GM18867 (cell line): ENCODE measurements at regions not wholly inside any gene's neighbourhood (a gene's known extent, or its start where the extent isn't known, plus 50 kb on each side); places are given as distances from the start of the nearest gene placed in this dataset.

Experiments used
- ATAC-seq: cut with Tn5 transposase; IDR thresholded peaks from one replicate; pipeline ENCODE4 v1.9.1; 2021; ENCODE audit warnings: mild to moderate bottlenecking, moderate library complexity; ENCODE audit not compliant: unreplicated experiment

- no peak for ATAC-seq
Observed at GRCh38 chr6:21459641-21460040, 133.9 kb upstream of the SOX4 start.

- ATAC-seq: no peak
Observed at GRCh38 chr6:21461844-21462518, 131.6 kb upstream of the SOX4 start.

DNA sequence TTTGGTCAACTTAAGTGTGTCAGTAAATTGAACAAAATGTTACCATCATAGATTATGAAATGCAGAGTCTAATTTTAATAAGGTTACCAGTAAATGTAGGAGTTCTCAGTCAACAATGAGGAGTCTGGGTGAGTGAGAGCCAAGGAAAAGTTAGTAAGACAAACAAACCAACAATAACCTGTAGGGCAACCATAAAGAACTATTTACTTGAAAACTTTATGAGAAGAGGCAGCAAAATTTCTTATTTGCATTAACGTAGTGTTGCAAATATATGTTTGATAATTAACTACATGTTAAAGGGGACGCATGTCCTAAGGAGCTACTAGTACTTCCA, 131.1 kb upstream of the SOX4 start:
- ATAC-seq: no peak

DNA sequence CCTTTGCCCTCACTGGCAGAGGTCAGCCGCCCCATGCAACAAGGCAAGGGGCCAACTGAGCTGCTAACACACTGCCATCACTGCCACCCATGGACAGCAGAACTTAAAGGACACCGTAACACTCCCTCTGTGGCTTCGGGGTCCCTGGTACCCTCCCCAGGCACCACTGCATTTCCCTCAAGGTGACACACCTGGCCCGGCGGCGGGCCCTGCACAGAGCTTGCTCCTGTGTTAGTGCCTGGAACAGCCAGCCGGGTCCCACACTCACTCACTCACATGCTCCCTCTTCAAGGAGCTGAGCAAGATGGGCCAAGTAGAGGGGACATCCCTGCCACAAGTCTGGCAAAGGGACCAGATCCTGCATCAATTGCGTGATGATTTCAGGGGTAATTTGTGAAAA, 126.5 kb upstream of the SOX4 start:
- no peak for ATAC-seq

DNA sequence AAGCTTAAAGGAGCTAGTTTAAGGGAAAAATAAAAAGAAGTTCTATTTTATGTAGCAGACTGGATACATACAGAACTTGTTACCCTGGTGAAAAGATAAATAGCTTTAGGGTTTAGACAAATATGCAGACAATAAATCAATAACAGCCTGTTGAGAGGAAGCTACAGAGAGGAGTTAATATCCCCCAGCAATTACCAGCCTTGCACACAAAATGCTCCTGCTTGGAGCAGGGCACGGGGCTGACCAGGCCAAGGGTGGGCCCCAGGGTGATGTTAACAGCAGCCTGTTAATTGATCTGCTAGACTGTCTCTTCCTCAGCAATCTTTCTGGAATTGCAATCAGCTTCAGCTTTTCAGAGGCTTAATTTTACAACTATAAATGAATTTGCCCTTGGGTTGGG, 125.1 kb upstream of the SOX4 start:
- no peak for ATAC-seq

GRCh38 chr6:21469213-21469612, 124.3 kb upstream of the SOX4 start:
- no peak for ATAC-seq

DNA sequence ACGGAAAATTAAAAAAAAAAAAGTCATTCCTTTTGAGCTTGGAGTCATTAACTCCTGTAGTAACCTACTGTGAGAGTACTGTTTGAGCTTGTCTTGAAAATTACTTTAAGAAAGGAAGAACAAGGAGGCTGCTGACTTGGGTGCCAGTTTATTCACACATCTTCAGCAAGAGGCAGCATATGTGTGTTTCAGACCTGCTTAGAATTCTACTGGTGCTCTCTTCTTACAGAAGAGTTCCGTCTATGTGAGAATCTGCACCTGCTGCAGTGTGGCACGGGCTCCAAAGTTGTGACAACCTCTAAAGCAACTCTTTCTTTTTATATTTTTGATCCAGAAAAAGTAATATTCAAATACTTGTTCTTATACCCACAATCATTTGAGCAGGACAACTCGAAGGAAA, 117.4 kb upstream of the SOX4 start:
- ATAC-seq: no peak

DNA sequence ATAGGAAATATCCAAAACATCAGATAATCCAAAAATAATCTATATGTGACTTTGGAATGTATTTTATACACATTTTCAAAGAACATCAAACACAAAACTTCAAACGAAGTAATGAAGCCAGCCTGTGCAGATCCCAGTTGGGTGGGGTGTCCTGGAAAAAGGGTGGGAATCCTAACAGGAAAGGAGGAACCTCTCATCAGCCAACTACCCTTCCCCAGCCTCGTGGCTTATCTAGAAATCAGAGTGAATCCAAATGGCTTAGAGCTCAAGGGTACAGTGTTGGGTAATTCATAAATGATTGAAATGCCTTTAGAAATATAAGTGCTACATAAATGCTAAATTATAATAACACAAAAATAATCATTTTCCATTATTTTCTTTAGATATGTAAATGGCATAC, 115.1 kb upstream of the SOX4 start:
- no peak for ATAC-seq

- no peak for ATAC-seq
Observed at GRCh38 chr6:21478883-21479539, 114.5 kb upstream of the SOX4 start.

GRCh38 chr6:21486115-21486514, 107.4 kb upstream of the SOX4 start:
- ATAC-seq: no peak

- no peak for ATAC-seq
Observed at GRCh38 chr6:21489826-21490225, 103.7 kb upstream of the SOX4 start.

DNA sequence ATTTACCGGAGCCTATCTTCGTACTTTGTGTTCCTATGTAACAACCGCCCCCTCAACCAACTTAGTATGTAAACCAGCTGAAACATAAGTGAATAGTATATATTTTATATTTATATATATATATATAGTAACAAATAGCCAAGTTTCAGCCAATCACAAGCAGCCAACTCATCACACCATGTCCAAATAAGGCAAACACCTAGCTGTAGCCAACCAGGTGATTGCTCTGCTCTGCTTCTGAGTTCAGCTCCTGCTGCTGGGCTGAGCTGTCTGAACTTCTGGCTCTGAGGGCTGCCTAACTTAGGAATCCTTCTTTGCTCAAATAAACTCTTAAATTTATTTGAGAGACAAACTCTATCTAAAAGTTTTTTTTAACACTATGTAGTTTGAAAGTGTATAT, 101.6 kb upstream of the SOX4 start:
- no peak for ATAC-seq

- no peak for ATAC-seq
Observed at GRCh38 chr6:21494505-21494904, 99.0 kb upstream of the SOX4 start.

DNA sequence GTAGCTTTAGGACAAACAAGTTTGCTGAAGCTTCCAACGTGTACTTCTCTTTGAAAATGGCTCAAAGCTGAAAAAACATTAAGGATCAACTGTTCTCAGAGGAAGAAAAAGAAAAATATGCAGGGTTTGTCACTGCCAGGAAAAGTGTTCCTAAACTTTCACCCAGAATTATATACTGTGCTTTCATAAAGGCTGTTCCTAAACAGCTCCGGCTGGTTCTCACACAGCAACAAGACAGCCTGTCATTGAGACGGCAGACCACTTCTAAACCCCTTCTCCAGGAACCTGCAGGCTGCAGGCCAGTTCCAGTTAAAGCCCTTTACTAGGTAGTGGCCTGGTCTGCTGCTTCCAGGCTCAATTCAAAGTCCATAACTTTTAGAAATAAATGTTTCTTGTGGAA, 97.4 kb upstream of the SOX4 start:
- ATAC-seq: no peak

GRCh38 chr6:21496706-21497105, 96.8 kb upstream of the SOX4 start:
- ATAC-seq: no peak

- ATAC-seq: no peak
Observed at GRCh38 chr6:21500314-21501020, 93.1 kb upstream of the SOX4 start.

DNA sequence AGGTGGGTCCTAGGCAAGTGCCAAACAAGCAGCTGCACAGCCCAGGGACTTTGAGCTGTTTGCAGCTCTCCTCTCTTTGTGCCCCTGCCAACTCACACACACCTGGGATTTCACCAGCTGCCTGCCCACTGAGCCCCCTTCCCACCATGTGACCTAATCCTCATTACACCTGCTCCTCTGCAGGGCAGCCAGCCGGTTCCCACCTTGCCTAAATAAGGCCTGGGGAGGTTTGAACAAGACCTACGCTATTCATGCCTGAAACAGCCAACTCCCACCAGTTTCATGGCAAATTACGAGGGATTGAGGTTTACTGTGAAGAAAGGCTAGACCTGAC, 92.6 kb upstream of the SOX4 start:
- ATAC-seq: no peak

GRCh38 chr6:21501815-21502214, 91.7 kb upstream of the SOX4 start:
- no peak for ATAC-seq

DNA sequence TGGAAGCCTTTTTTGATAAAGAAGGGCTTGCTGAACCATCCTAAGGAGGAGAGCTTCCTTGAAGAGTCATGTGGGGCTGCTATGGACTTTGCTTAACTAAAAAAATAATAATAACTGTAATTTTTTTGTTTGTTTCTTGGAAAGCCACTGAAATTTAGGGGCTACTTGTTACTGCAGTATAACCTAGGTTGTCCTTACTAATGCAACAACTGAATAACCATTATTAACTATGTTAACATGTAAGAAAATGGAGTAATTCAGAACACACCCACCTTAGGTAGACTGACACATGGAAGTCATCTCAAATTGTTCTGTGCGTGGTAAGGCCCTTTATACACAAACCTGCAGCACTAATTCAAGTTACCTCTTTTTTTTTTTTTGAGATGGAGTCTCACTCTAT, 90.9 kb upstream of the SOX4 start:
- ATAC-seq: no peak

DNA sequence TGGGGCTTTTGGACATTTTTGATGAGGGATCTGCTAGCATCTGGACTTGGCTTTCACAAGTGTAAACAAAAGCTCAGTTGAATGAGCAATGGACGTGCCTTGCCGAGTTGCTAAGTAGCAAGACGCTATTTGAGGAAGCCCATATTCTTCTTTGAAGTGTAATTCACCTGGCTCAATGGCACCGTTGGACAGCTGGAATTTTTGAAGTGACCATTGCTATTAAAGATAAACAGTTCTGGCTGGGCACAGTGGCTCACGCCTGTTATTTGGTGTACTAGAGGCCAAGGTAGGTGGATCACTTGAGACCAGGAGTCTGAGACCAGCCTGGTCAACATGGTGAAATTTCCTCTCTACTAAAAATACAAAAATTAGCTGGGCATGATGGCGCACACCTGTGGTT, 88.8 kb upstream of the SOX4 start:
- no peak for ATAC-seq

DNA sequence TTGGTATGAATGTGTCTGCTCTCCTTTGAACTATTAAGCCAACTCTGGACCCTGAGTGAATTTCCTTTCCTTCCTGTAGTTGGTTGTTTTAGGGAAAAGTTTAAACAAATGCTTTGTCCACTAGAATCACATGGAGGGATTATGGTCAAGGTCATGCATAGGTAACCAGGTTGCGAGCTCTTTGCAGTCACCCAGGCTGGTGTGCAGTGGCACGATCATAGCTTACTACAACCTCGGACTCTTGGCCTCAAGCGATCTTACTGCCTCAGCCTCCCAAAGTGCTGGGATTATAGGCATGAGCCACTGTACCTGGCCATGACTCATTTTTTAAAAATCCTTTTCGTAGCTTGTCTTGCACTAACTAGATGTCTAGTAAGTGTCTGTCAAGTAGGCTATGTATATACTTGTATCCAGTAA, 88.0 kb upstream of the SOX4 start:
- ATAC-seq: no peak

DNA sequence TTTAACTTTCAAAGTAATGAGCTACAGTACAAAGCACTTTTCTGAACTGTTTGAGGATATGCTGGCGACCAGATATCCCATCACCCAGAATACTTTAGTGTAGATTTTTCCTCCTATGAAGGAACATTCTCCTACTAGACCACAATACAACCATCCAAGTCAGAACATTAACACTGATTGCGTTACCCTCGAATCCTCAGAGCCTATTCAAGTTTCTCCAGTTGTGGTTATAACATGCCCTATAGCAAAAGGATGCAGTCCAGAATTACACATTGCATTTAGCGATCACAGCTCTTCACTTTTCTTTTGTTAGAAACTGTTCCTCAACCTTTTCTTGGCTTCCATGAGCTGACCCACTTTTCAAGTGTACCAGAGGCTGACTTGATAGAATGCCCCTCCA, 87.4 kb upstream of the SOX4 start:
- ATAC-seq: no peak

GRCh38 chr6:21507811-21508210, 85.7 kb upstream of the SOX4 start:
- ATAC-seq: no peak
